ENCODE measurements at regions not wholly inside any gene's neighbourhood (a gene's known extent, or its start where the extent isn't known, plus 50 kb on each side); places are given as distances from the start of the nearest gene placed in this dataset. TPM values are rescaled to one million over a fixed set of nuclear protein-coding genes. Genes with fewer than 3 reads are reported as not detected.

Small RNAs in the stretch of these regions (small RNA-seq; reads per million reads assigned to genes)
- not detected for gene BX323014.1 (ENCODE audit: insufficient read depth, insufficient read length, low read depth, low replicate concordance)
- gene RN7SL299P (ENCODE audit: insufficient read depth, insufficient read length, low read depth, low replicate concordance): not detected

All from endothelial cell of umbilical vein (primary cell).